Ishikawa (cell line): ENCODE measurements at regions not wholly inside any gene's neighbourhood (a gene's known extent, or its start where the extent isn't known, plus 50 kb on each side); places are given as distances from the start of the nearest gene placed in this dataset.

Source experiments
- CEBPB ChIP-seq: IDR thresholded peaks from 2 replicates; pipeline ENCODE4 v1.6.1; 2012
- EGR1 ChIP-seq: IDR thresholded peaks from 2 replicates; pipeline ENCODE4 v1.6.1; 2012
- EP300 ChIP-seq: IDR thresholded peaks from 2 replicates; pipeline ENCODE4 v1.6.1; 2012; ENCODE audit warnings: borderline replicate concordance
- FOXM1 ChIP-seq: IDR thresholded peaks from 2 replicates; pipeline ENCODE4 v1.6.1; 2012; ENCODE audit warnings: low read depth, borderline replicate concordance
- NFIC ChIP-seq: IDR thresholded peaks from 2 replicates; pipeline ENCODE4 v1.6.1; 2012
- RAD21 ChIP-seq: IDR thresholded peaks from 2 replicates; pipeline ENCODE4 v1.6.1; 2012; ENCODE audit warnings: low read depth
- TAF1 ChIP-seq: IDR thresholded peaks from 2 replicates; pipeline ENCODE4 v1.6.1; 2012; ENCODE audit warnings: low read depth, mild to moderate bottlenecking
- TEAD4 ChIP-seq: IDR thresholded peaks from 2 replicates; pipeline ENCODE4 v1.6.1; 2012
- YY1 ChIP-seq: IDR thresholded peaks from 2 replicates; pipeline ENCODE4 v1.6.1; 2012; ENCODE audit warnings: low read depth
- TF ChIP-seq, protein P1 (sequence below): IDR thresholded peaks from 2 replicates; pipeline ENCODE4 v1.6.1; 2012
- TF ChIP-seq, protein P2 (sequence below): IDR thresholded peaks from 2 replicates; pipeline ENCODE4 v1.6.1; 2012; ENCODE audit warnings: low read depth, mild to moderate bottlenecking

DNA sequence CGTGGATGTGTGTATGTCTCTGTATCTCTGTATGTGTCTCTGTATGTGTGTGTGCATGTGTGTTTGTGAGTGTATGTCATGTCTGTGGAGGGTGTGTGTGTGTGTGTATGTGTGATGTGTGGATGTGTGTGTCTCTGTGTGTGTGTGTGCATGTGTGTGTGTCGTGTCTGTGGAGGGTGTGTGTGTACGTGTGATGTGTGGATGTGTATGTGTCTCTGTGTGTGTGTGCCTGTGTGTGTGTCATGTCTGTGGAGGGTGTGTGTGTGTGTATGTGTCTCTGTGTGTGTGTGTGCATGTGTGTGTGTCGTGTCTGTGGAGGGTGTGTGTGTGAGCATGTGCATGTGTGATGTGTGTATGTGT is 51.6 kb upstream of the ADRA2C start:
- no peak for TF ChIP-seq EGR1
- TF ChIP-seq TAF1, result no peak
- no peak for TF ChIP-seq EP300
- TF ChIP-seq RAD21, result no peak
- no peak for TF ChIP-seq CEBPB
- TF ChIP-seq FOXM1, result no peak
- no peak for TF ChIP-seq TEAD4
- TF ChIP-seq, protein P1, sequence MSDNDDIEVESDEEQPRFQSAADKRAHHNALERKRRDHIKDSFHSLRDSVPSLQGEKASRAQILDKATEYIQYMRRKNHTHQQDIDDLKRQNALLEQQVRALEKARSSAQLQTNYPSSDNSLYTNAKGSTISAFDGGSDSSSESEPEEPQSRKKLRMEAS, result no peak
- TF ChIP-seq, protein P2, sequence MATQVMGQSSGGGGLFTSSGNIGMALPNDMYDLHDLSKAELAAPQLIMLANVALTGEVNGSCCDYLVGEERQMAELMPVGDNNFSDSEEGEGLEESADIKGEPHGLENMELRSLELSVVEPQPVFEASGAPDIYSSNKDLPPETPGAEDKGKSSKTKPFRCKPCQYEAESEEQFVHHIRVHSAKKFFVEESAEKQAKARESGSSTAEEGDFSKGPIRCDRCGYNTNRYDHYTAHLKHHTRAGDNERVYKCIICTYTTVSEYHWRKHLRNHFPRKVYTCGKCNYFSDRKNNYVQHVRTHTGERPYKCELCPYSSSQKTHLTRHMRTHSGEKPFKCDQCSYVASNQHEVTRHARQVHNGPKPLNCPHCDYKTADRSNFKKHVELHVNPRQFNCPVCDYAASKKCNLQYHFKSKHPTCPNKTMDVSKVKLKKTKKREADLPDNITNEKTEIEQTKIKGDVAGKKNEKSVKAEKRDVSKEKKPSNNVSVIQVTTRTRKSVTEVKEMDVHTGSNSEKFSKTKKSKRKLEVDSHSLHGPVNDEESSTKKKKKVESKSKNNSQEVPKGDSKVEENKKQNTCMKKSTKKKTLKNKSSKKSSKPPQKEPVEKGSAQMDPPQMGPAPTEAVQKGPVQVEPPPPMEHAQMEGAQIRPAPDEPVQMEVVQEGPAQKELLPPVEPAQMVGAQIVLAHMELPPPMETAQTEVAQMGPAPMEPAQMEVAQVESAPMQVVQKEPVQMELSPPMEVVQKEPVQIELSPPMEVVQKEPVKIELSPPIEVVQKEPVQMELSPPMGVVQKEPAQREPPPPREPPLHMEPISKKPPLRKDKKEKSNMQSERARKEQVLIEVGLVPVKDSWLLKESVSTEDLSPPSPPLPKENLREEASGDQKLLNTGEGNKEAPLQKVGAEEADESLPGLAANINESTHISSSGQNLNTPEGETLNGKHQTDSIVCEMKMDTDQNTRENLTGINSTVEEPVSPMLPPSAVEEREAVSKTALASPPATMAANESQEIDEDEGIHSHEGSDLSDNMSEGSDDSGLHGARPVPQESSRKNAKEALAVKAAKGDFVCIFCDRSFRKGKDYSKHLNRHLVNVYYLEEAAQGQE, result no peak
- no peak for TF ChIP-seq NFIC
- no peak for TF ChIP-seq YY1
